Pulmonary artery endothelial cell (primary cell): ENCODE measurements at regions not wholly inside any gene's neighbourhood (a gene's known extent, or its start where the extent isn't known, plus 50 kb on each side); places are given as distances from the start of the nearest gene placed in this dataset.
"Not testable (repeated sequence)": the region's sequence is repeated elsewhere in the genome, so short reads cannot be mapped to it uniquely, and the experiment has no call there.

ENCODE experiments used
- DNase-seq: peaks from one replicate; pipeline ENCODE4 v3.0.0-alpha.2; 2011; ENCODE audit warnings: low read depth, low spot score

DNA sequence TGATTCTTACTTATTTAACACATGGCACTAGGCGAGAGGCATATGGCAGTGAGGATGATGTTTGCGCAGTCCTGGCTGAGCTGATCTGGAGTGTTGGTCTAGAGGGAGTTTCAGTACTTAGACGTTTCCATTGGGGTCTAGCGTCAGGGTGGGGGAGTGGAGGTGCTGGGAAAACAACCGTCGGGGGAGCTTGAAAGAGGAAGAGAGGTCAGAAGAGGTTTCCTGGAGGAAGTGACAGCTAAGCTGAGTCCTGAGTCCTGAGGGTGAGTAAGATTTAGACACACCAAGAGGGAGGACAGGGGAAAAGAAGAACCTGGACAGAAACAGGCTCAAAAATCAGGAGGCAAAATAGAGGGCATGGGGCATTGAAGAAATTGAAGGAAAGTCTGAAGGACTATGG is 81.4 kb downstream of the ALOX5AP start:
- DNase-seq: peak; percentile 65

GRCh38 chr13:30818323-30818960 is 83.1 kb downstream of the ALOX5AP start:
- DNase-seq: no peak

DNA sequence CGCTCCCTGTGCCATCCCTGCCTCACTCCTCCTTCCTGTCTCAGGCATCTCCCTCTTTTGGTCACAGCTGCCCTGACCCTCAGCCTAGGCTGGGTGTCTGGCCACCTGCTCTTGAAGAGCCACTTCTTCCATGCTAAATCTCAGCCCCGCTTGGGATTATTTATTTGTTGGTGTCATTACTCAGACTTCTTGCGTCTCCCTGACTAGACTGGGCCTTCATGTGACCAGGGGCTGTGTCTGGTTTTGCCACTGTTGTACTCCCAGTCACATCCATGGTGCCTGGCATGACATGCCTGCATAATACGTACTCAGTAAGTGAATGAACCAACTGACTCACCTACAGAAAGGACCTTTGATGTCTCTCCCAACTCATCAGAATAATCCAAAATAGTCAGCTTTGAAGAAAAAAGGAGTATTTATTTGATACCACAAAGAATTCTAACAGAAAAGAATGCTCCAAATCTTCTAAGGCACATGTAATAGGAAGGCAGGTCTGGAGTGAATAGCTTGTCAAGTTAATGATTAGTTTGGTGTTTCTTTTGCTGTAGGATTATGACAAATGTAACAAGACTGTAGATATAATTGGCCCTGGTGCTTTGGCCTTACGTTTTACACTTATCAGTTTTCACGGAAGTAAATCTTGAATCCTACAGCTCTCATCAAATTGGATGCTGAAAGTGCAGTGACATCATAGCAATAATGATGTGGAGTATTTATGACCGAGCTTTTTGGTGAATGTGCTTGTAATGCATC is 84.0 kb downstream of the ALOX5AP start:
- DNase-seq: no peak

GRCh38 chr13:30821421-30821820 is 84.7 kb upstream of the MEDAG start:
- no peak for DNase-seq

GRCh38 chr13:30824651-30825050 is 81.4 kb upstream of the MEDAG start:
- no peak for DNase-seq

GRCh38 chr13:30826911-30827577 is 79.0 kb upstream of the MEDAG start:
- DNase-seq: no peak

DNA sequence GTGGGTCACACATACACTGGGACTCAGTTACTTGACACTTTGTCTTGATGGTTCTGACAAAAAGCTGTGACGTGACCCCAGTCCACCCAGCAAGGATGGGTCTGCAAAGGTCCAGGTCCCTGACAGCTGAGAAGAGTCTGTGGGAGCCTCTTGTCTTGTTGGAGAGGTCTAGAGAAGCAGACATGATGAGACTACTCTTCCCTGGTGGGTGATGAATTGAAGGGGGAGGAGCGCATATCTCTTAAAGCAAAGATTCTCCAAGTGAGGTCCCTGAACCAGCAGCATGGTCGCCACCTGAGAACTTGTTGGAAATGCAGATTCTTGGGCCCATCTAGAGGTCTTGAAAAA is 78.5 kb upstream of the MEDAG start:
- DNase-seq: no peak

- DNase-seq: no peak
These were observed 76.8 kb upstream of the MEDAG start for GRCh38 chr13:30829145-30829832.

GRCh38 chr13:30829833-30830637 is 76.0 kb upstream of the MEDAG start:
- no peak for DNase-seq

DNA sequence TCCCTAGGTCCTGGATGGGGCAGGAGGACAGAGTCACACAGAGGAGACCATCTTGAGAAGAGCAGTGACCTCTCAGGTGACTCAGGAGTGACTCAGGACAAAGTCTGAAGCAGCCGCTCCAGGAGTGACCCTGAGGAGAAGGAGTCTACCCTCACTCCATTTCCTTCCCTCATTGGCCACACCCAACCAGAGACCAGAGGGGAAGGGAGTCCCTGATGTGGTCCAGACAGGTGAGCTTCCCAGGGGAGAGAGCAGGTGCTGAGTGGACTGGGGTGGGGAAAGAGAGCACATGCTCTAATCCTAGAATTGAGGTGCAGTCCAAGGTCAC is 75.5 kb upstream of the MEDAG start:
- DNase-seq: no peak

DNA sequence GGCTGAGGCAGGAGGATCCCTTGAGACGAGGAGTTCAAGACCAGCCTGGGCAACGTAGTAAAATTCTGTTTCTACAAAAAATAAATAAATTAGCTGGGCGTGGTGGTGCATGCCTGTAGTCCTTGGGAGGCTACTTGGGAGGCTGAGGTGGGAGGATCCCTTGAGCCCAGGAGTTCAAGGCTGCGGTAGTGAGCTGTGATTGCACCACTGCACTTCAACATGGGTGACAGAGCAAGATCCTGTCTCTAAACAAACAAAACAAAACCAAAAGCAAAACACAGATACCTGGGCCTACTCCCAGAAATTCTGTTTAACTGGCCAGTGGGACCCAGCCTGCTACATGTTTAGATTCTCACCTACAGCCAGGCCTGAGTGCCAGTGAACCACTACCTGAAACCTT is 74.6 kb upstream of the MEDAG start:
- DNase-seq: no peak

DNA sequence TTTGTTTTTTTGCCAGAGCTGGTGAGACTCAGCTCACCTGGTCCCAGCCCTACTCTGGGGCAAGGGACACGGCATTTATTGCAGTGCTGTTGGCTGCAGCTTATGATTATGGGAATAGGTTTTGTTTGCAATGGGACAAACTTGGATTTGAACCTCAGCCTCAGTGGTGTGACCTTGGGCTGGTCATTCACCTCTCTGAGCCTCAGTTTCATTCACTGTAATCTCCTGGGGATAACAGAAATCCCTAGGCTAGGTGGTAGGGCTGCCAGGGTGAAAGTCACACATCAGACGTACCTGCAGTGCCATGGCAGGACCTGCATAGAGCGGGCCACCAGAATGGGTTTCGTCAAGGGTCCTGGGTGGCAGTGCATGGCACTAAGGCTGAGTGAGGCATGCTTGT is 73.7 kb upstream of the MEDAG start:
- no peak for DNase-seq

- DNase-seq: no peak
These were observed 73.2 kb upstream of the MEDAG start for GRCh38 chr13:30832845-30833332.

DNA sequence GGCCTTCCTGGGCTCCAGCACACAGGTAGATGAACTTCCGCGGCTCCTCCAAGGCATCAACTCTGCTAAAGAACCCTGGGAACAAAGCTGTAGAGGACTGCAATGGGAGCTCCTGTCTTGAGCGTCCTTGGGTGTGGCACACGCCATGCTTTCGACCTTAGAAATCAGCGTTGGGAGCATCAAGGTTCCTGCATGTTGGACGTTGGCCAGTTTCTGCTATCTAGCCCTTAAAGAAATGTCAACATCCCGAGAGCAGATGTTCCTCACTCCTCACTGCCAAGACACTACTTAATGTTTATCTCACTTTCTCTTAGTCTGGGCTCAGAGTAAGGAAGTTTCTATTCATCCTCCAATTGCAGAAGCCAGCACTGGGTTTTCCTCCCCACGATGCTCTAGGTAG is 70.6 kb upstream of the MEDAG start:
- DNase-seq: no peak

GRCh38 chr13:30837227-30838159 is 68.6 kb upstream of the MEDAG start:
- no peak for DNase-seq

DNA sequence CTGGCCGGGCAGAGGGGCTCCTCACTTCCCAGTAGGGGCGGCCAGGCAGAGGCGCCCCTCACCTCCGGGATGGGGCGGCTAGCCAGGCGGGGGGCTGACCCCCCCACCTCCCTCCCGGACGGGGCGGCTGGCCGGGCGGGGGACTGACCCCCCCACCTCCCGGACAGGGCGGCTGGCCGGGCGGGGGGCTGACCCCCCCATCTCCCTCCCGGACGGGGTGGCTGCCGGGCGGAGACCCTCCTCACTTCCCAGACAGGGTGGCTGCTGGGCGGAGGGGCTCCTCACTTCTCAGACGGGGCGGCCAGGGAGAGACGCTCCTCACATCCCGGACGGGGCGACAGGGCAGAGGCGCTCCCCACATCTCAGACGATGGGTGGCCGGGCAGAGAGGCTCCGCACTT is 66.4 kb upstream of the MEDAG start:
- DNase-seq: not testable (repeated sequence)

- no peak for DNase-seq
These were observed 65.6 kb upstream of the MEDAG start for GRCh38 chr13:30840515-30840914.

DNA sequence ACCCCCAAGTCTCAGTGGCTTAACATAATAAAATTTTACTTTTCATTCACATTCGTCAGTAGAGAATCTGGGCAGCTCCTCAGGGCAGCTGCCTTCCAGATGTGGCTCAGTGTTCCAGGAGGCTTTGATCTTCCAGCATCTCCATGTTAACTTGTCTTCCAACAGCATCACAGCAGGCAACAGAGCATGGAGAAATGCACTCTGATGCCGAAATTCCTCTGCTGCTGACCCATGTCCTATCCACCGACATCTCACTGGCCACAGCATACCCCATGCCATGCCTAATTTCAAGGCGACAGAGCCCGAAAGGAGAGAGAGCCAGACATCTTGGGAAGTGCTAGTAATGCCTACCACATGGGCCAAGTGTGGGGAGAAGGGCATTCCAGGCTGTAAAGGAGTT is 64.9 kb upstream of the MEDAG start:
- DNase-seq: no peak

- no peak for DNase-seq
These were observed 62.5 kb upstream of the MEDAG start for GRCh38 chr13:30843548-30843947.

DNA sequence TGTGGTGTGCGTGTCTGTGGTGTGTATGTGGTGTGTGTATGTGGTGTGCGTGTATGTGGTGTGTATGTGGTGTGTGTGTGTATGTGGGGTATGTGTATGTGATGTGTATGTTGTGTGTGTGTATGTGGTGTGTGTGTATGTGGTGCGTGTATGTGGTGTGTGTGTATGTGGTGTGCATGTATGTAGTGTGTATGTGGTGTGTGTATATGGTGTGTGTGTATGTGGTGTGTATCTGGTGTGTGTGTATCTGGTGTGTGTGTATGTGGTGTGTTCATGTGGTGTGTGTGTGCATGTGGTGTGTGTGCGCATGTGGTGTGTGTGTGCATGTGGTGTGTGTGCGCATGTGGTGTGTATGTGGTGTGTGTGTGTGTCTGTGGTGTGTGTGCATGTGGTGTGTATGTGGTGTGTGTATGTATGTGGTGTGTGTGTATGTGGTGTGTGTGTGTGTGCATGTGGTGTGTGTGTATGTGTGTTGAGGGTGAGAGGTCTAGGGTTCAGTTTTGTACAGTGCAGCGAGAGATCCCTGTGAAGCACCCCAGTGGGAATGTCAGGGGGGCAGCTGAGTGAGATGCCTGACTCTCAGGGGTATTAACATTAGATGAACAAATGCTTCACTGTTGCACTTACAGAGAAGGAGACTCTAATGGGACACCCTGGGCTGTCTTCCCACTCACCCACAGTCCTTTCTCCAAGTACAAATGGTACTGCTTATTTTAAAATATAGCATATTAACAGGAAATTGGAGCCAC is 61.3 kb upstream of the MEDAG start:
- DNase-seq: no peak
